ENCODE measurements at regions not wholly inside any gene's neighbourhood (a gene's known extent, or its start where the extent isn't known, plus 50 kb on each side); places are given as distances from the start of the nearest gene placed in this dataset.

DNA sequence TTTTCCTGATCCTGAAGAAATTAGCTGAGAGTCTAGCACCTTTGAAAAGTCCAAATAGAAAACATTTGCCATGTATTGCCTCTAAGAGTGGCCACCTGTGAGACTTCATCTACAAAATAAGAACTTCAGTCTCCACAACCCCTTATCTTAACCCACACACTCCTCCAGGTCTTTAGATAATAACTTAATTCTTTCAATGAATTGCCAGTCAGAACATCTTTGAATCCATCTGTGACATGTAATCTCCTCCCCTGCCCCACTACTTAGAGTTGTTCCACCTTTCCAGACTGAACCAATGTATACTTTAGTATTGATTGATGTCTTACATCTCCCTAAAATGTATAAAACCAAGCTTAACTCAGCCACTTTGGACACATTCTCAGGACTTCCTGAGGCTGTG, 84.4 kb upstream of the FAM171A1 start:
- no peak overlapping the region for H3K27ac ChIP-seq
- H3K9ac ChIP-seq (ENCODE audit: low read depth in 2 of 2, low read length in 2 of 2), result no peak overlapping the region
- no peaks in the 10 kb centered on the region for H3K9me3 ChIP-seq
- intact Hi-C loops (cut with DNase I), result no loop called here
- DNase-seq, result no peak
- no peaks in the 10 kb centered on the region for H3K4me1 ChIP-seq
- no peaks in the 10 kb centered on the region for H3K27me3 ChIP-seq
- TF ChIP-seq, protein P1, sequence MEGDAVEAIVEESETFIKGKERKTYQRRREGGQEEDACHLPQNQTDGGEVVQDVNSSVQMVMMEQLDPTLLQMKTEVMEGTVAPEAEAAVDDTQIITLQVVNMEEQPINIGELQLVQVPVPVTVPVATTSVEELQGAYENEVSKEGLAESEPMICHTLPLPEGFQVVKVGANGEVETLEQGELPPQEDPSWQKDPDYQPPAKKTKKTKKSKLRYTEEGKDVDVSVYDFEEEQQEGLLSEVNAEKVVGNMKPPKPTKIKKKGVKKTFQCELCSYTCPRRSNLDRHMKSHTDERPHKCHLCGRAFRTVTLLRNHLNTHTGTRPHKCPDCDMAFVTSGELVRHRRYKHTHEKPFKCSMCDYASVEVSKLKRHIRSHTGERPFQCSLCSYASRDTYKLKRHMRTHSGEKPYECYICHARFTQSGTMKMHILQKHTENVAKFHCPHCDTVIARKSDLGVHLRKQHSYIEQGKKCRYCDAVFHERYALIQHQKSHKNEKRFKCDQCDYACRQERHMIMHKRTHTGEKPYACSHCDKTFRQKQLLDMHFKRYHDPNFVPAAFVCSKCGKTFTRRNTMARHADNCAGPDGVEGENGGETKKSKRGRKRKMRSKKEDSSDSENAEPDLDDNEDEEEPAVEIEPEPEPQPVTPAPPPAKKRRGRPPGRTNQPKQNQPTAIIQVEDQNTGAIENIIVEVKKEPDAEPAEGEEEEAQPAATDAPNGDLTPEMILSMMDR (IDR thresholded peaks at IDR 0.05), result no peak
- no peak overlapping the region for H3K4me3 ChIP-seq
- H3K36me3 ChIP-seq, result no peaks in the 10 kb centered on the region

- Histone ChIP-seq H3K27me3 (no peaks in the 10 kb centered on the region), H3K9ac (ENCODE audit: low read depth in 2 of 2, low read length in 2 of 2) (no peak overlapping the region), H3K27ac (no peak overlapping the region), H3K9me3 (no peaks in the 10 kb centered on the region), H3K4me1 (no peaks in the 10 kb centered on the region), H3K36me3 (no peaks in the 10 kb centered on the region), H3K4me3 (no peak overlapping the region)
- DNase-seq, result no peak
- TF ChIP-seq, protein P1 (IDR thresholded peaks at IDR 0.05), result no peak
- intact Hi-C loops (cut with DNase I), result no loop called here
These were observed 82.8 kb upstream of the FAM171A1 start for GRCh38 chr10:15453926-15454325.

GRCh38 chr10:15453457-15453856, 82.4 kb upstream of the FAM171A1 start:
- H3K9me3 ChIP-seq, result no peaks in the 10 kb centered on the region
- no peak overlapping the region for H3K27ac ChIP-seq
- DNase-seq, result no peak
- H3K4me1 ChIP-seq, result no peaks in the 10 kb centered on the region
- H3K9ac ChIP-seq (ENCODE audit: low read depth in 2 of 2, low read length in 2 of 2), result no peak overlapping the region
- intact Hi-C loops (cut with DNase I), result no loop called here
- H3K27me3 ChIP-seq, result no peaks in the 10 kb centered on the region
- TF ChIP-seq, protein P1 (IDR thresholded peaks at IDR 0.05), result no peak
- H3K4me3 ChIP-seq, result no peak overlapping the region
- no peaks in the 10 kb centered on the region for H3K36me3 ChIP-seq

GRCh38 chr10:15452545-15452944, 81.5 kb upstream of the FAM171A1 start:
- Histone ChIP-seq H3K4me1 (no peaks in the 10 kb centered on the region), H3K9ac (ENCODE audit: low read depth in 2 of 2, low read length in 2 of 2) (no peak overlapping the region), H3K4me3 (no peak overlapping the region), H3K27me3 (no peaks in the 10 kb centered on the region), H3K27ac (no peak overlapping the region), H3K9me3 (no peaks in the 10 kb centered on the region), H3K36me3 (no peaks in the 10 kb centered on the region)
- intact Hi-C loops (cut with DNase I), result no loop called here
- TF ChIP-seq, protein P1 (IDR thresholded peaks at IDR 0.05), result no peak
- DNase-seq, result no peak

- TF ChIP-seq, protein P1 (IDR thresholded peaks at IDR 0.05), result no peak
- Histone ChIP-seq H3K27me3 (no peaks in the 10 kb centered on the region), H3K9ac (ENCODE audit: low read depth in 2 of 2, low read length in 2 of 2) (no peak overlapping the region), H3K9me3 (no peaks in the 10 kb centered on the region), H3K27ac (no peak overlapping the region), H3K36me3 (no peaks in the 10 kb centered on the region), H3K4me1 (no peaks in the 10 kb centered on the region), H3K4me3 (no peak overlapping the region)
- intact Hi-C loops (cut with DNase I), result no loop called here
- DNase-seq, result no peak
These were observed 80.3 kb upstream of the FAM171A1 start for GRCh38 chr10:15451137-15452094.
